Skin of body (tissue), 2 donors: ENCODE measurements at regions not wholly inside any gene's neighbourhood (a gene's known extent, or its start where the extent isn't known, plus 50 kb on each side); places are given as distances from the start of the nearest gene placed in this dataset. TPM values are rescaled to one million over a fixed set of nuclear protein-coding genes. Genes with fewer than 3 reads are reported as not detected.

Experiments used
- DNase-seq: peaks from one replicate; lab custom pipeline; 2025; lab: John Stamatoyannopoulos, UW
- small RNA-seq: library from RNA; depleted of rRNA; stranded (forward); fragments of <200 nt; gene quantifications from one replicate; pipeline ENCODE3, GENCODE V24; 2014; ENCODE audit warnings: low replicate concordance

DNA sequence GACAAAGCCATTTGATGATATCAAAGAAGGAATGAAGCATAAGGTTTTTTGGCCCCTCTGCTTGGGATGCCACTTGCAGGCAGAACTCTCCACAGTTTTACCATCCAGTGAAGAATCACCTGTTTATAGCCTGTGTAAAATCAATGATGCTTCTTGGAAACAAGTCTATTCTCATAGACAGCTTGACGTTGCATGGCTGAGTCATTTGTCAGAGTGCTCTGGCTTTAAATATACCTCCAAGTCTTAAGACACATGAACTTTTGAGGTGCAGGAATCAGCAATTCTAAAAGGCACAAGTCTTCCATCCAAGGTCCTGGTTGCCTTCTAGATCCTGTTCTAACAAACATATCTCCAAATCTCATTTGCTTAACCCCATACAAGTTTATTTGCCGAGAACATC, 53.6 kb upstream of the KIRREL3 start:
- DNase-seq: no peak

DNA sequence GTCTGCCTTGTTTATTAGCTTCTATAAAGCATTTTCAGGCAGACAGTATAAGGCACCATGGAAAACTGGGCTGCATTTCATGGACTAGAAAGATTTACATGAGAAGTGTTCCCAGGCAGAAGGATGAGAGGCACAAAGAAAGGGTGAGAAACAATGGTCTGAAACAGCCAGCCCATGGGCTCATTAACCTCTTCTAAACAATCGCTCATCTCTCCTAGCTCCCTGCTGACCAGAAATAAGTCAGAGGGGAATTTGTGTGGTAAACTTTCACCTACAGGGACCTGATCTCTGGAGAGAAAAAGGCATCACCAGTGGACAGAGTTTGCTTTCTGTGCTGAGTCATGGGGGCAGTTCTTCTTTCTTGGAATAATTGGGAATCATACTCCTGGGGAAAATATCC, 51.8 kb upstream of the KIRREL3 start:
- no peak for DNase-seq

Small RNA genes lying in the stretch of these regions (small RNA-seq; reads per million reads assigned to genes)
- not detected for gene RN7SKP279
